ENCODE measurements at regions not wholly inside any gene's neighbourhood (a gene's known extent, or its start where the extent isn't known, plus 50 kb on each side); places are given as distances from the start of the nearest gene placed in this dataset.

DNA sequence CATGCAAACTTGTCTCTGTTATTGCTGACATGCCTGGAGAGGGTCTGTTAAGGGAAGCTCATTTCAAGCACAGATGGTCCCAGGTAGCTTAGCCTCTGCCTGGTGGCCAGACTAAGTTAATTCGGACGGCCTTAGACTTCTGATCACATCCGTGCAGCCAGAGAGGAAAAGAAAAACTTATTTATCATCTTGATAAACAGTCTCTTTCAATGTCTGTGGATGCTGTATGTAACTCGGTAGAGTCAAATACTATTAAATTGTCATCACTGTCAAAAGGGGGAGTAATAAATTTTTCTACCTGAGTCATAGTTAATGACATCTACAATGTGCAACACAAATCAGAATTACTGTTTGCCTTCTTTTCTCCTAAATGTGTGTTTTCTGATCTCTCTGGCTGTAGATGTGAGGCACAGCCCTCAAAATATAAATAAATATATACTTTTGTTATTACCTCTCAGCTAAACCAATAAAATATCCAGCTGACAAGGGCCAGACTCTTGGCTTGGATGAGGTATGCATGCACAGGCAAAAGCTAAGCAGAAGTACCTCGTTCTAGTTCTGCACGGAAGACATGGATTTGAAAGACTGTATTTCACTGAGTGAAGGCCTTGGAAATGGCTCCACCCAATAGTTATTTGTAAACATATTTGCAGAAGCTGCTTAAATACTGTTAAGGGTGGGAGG lies 530.0 kb downstream of the TAFA4 start:
- TF ChIP-seq, protein P1, sequence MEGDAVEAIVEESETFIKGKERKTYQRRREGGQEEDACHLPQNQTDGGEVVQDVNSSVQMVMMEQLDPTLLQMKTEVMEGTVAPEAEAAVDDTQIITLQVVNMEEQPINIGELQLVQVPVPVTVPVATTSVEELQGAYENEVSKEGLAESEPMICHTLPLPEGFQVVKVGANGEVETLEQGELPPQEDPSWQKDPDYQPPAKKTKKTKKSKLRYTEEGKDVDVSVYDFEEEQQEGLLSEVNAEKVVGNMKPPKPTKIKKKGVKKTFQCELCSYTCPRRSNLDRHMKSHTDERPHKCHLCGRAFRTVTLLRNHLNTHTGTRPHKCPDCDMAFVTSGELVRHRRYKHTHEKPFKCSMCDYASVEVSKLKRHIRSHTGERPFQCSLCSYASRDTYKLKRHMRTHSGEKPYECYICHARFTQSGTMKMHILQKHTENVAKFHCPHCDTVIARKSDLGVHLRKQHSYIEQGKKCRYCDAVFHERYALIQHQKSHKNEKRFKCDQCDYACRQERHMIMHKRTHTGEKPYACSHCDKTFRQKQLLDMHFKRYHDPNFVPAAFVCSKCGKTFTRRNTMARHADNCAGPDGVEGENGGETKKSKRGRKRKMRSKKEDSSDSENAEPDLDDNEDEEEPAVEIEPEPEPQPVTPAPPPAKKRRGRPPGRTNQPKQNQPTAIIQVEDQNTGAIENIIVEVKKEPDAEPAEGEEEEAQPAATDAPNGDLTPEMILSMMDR (IDR thresholded peaks at IDR 0.05), result no peak
- TF ChIP-seq POLR2A (IDR thresholded peaks at IDR 0.05), result no peak

Data from ovary (tissue), 3 donors.